ENCODE measurements at regions not wholly inside any gene's neighbourhood (a gene's known extent, or its start where the extent isn't known, plus 50 kb on each side); places are given as distances from the start of the nearest gene placed in this dataset.

DNA sequence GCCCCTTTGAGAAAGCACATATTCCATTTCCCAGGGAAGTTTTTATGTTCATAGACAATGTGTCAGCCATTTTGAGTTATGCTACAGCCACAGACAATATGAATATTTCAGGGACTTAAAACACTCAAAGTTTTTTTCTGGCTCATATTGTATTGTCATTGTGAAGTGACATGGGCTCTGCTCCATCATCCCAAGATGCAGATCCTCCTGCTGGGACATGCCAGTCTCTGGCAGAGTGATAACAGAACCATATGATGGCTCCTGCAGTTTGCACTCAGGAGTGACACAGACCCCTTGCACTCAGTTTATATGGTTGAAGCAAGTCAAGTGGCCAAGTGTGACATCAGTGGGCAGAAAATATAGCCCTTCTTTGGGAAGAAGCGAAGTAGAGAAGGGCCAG is 498.4 kb upstream of the TUSC1 start:
- H3K4me1 ChIP-seq (ENCODE audit: control insufficient read depth in 1 of 2, extremely low read depth in 1 of 2, insufficient read depth in 2 of 2, low read length in 2 of 2): no peaks in the 10 kb centered on the region
- Mint-ChIP-seq H3K9me3 (peaks cover 0 to 26% (median 3%) of the 10 kb centered on the region in 3 donors), H3K4me1 (no peaks in the 10 kb centered on the region), H3K27me3 (no peaks in the 10 kb centered on the region), H3K4me3 (no peak overlapping the region), H3K27ac (no peak overlapping the region), H3K36me3 (no peaks in the 10 kb centered on the region)
- H3K27ac ChIP-seq (ENCODE audit: low read length): no peak overlapping the region
- ChIA-PET CTCF (no interaction called here), POLR2A (no interaction called here)
- no peaks in the 10 kb centered on the region for H3K27me3 ChIP-seq (replicated peaks in 1 of 2; ENCODE audit: control insufficient read depth in 2 of 2, extremely low read depth in 1 of 2, insufficient read depth in 2 of 2, low read length in 1 of 2)
- no peak for ATAC-seq (replicated peaks in 1 of 4)
- DNase-seq: no peak
- no peak overlapping the region for H3K4me3 ChIP-seq (ENCODE audit: control insufficient read depth in 1 of 2, extremely low read depth in 1 of 2, low read length in 1 of 2)
- no peaks in the 10 kb centered on the region for H3K9me3 ChIP-seq
- no peaks in the 10 kb centered on the region for H3K36me3 ChIP-seq (ENCODE audit: control insufficient read depth in 2 of 2, extremely low read depth in 1 of 2, insufficient read depth in 1 of 2, low read length in 1 of 2)
- no CpG with 5 or more reads among the region's 1 CpG for WGBS (ENCODE audit: insufficient coverage)

DNA sequence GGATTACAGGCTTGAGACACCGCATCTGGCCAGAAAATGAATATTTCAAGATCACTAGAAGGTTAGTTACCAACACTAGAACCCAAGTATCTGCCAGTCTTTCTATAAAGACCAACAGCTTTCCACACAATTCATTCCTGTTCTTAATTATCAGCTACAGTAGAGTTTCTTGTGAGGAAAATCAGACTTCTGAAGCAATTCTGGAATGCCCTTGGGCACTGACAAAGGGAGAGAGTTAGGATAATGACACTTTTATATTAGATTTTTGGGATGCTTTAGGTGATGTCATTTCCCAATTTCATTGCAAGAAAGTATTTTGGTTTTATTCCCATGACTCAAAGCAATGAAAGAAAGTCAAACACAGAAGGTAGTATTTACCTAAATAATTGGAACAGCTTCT is 497.0 kb upstream of the TUSC1 start:
- peaks cover 0 to 21% (median 5%) of the 10 kb centered on the region in 3 donors for H3K9me3 Mint-ChIP-seq
- H3K4me3 ChIP-seq (ENCODE audit: control insufficient read depth in 1 of 2, extremely low read depth in 1 of 2, low read length in 1 of 2): no peak overlapping the region
- H3K36me3 Mint-ChIP-seq: no peaks in the 10 kb centered on the region
- H3K27ac Mint-ChIP-seq: no peak overlapping the region
- no peaks in the 10 kb centered on the region for H3K4me1 Mint-ChIP-seq
- ChIA-PET POLR2A (no interaction called here), CTCF (no interaction called here)
- H3K4me3 Mint-ChIP-seq: no peak overlapping the region
- no peaks in the 10 kb centered on the region for H3K4me1 ChIP-seq (ENCODE audit: control insufficient read depth in 1 of 2, extremely low read depth in 1 of 2, insufficient read depth in 2 of 2, low read length in 2 of 2)
- H3K27me3 Mint-ChIP-seq: no peaks in the 10 kb centered on the region
- no peak for ATAC-seq (replicated peaks in 1 of 4)
- no peak overlapping the region for H3K27ac ChIP-seq (ENCODE audit: low read length)
- H3K9me3 ChIP-seq: no peaks in the 10 kb centered on the region
- no peaks in the 10 kb centered on the region for H3K27me3 ChIP-seq (replicated peaks in 1 of 2; ENCODE audit: control insufficient read depth in 2 of 2, extremely low read depth in 1 of 2, insufficient read depth in 2 of 2, low read length in 1 of 2)
- H3K36me3 ChIP-seq (ENCODE audit: control insufficient read depth in 2 of 2, extremely low read depth in 1 of 2, insufficient read depth in 1 of 2, low read length in 1 of 2): no peaks in the 10 kb centered on the region
- WGBS (ENCODE audit: insufficient coverage): 80% methylated on average over 1 of the region's 1 CpG
- DNase-seq: no peak

DNA sequence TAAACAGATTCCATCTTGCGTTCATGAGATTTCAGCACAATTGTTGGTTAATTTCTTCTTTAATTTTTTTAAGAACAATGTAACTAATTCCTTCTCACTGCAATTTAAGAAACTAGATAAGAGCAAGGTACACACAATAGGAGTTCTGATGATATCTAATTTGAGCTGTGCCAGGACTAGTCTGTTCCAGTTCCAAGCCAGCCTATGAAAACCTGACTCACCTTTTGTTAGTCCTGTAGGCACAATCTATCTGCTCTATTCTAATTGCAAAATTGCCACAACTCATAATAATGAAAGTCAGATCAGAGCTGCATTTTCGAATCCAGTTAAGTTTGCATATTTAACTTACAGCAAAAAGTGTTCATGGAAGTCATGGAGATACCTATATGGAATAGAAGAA is 494.1 kb upstream of the TUSC1 start:
- ATAC-seq (replicated peaks in 1 of 4) (no peak), DNase-seq (no peak)
- H3K27ac ChIP-seq (ENCODE audit: low read length): no peak overlapping the region
- Mint-ChIP-seq H3K4me3 (no peak overlapping the region), H3K4me1 (no peaks in the 10 kb centered on the region), H3K36me3 (no peaks in the 10 kb centered on the region), H3K27me3 (no peaks in the 10 kb centered on the region), H3K9me3 (peaks cover 9 to 19% (median 11%) of the 10 kb centered on the region in 3 donors), H3K27ac (no peak overlapping the region)
- no peak overlapping the region for H3K4me3 ChIP-seq (ENCODE audit: control insufficient read depth in 1 of 2, extremely low read depth in 1 of 2, low read length in 1 of 2)
- no CpG with 5 or more reads among the region's 2 CpGs for WGBS (ENCODE audit: insufficient coverage)
- POLR2A ChIA-PET: no interaction called here
- CTCF ChIA-PET: no interaction called here
- no peaks in the 10 kb centered on the region for H3K4me1 ChIP-seq (ENCODE audit: control insufficient read depth in 1 of 2, extremely low read depth in 1 of 2, insufficient read depth in 2 of 2, low read length in 2 of 2)
- H3K27me3 ChIP-seq (replicated peaks in 1 of 2; ENCODE audit: control insufficient read depth in 2 of 2, extremely low read depth in 1 of 2, insufficient read depth in 2 of 2, low read length in 1 of 2): no peaks in the 10 kb centered on the region
- H3K36me3 ChIP-seq (ENCODE audit: control insufficient read depth in 2 of 2, extremely low read depth in 1 of 2, insufficient read depth in 1 of 2, low read length in 1 of 2): no peaks in the 10 kb centered on the region
- no peaks in the 10 kb centered on the region for H3K9me3 ChIP-seq

GRCh38 chr9:26171691-26172090 is 493.4 kb upstream of the TUSC1 start:
- ChIA-PET POLR2A (interaction anchor here in 1 of 2 donors (0.6 kb wide), 1 partner anchor 25 kb away, joined by 3 read pairs; no protein-coding TSS in a partner anchor), CTCF (no interaction called here)
- H3K27ac Mint-ChIP-seq: no peak overlapping the region

GRCh38 chr9:26170190-26170589 is 491.9 kb upstream of the TUSC1 start:
- DNase-seq (no peak), ATAC-seq (replicated peaks in 1 of 4) (no peak)
- Histone ChIP-seq H3K4me1 (ENCODE audit: control insufficient read depth in 1 of 2, extremely low read depth in 1 of 2, insufficient read depth in 2 of 2, low read length in 2 of 2) (no peaks in the 10 kb centered on the region), H3K4me3 (ENCODE audit: control insufficient read depth in 1 of 2, extremely low read depth in 1 of 2, low read length in 1 of 2) (no peak overlapping the region), H3K27me3 (replicated peaks in 1 of 2; ENCODE audit: control insufficient read depth in 2 of 2, extremely low read depth in 1 of 2, insufficient read depth in 2 of 2, low read length in 1 of 2) (no peaks in the 10 kb centered on the region), H3K27ac (ENCODE audit: low read length) (no peak overlapping the region), H3K9me3 (no peaks in the 10 kb centered on the region), H3K36me3 (ENCODE audit: control insufficient read depth in 2 of 2, extremely low read depth in 1 of 2, insufficient read depth in 1 of 2, low read length in 1 of 2) (no peaks in the 10 kb centered on the region)
- no peak overlapping the region for H3K4me3 Mint-ChIP-seq
- CTCF ChIA-PET: no interaction called here
- POLR2A ChIA-PET: no interaction called here
- no peaks in the 10 kb centered on the region for H3K4me1 Mint-ChIP-seq
- H3K27me3 Mint-ChIP-seq: no peaks in the 10 kb centered on the region
- peaks cover 10 to 21% (median 11%) of the 10 kb centered on the region in 3 donors for H3K9me3 Mint-ChIP-seq
- no peak overlapping the region for H3K27ac Mint-ChIP-seq
- no peaks in the 10 kb centered on the region for H3K36me3 Mint-ChIP-seq
- WGBS (ENCODE audit: insufficient coverage): no CpG with 5 or more reads among the region's 3 CpGs

More at GRCh38 chr9:26171691-26172090, 493.4 kb upstream of the TUSC1 start:
- Mint-ChIP-seq H3K36me3 (no peaks in the 10 kb centered on the region), H3K4me3 (no peak overlapping the region), H3K4me1 (no peaks in the 10 kb centered on the region), H3K9me3 (peaks cover 9 to 19% (median 11%) of the 10 kb centered on the region in 3 donors), H3K27me3 (no peaks in the 10 kb centered on the region)
- H3K9me3 ChIP-seq: no peaks in the 10 kb centered on the region
- H3K27ac ChIP-seq (ENCODE audit: low read length): no peak overlapping the region
- H3K4me3 ChIP-seq (ENCODE audit: control insufficient read depth in 1 of 2, extremely low read depth in 1 of 2, low read length in 1 of 2): no peak overlapping the region
- H3K27me3 ChIP-seq (replicated peaks in 1 of 2; ENCODE audit: control insufficient read depth in 2 of 2, extremely low read depth in 1 of 2, insufficient read depth in 2 of 2, low read length in 1 of 2): no peaks in the 10 kb centered on the region
- DNase-seq: no peak
- WGBS (ENCODE audit: insufficient coverage): no CpG with 5 or more reads among the region's 2 CpGs
- H3K36me3 ChIP-seq (ENCODE audit: control insufficient read depth in 2 of 2, extremely low read depth in 1 of 2, insufficient read depth in 1 of 2, low read length in 1 of 2): no peaks in the 10 kb centered on the region
- H3K4me1 ChIP-seq (ENCODE audit: control insufficient read depth in 1 of 2, extremely low read depth in 1 of 2, insufficient read depth in 2 of 2, low read length in 2 of 2): no peaks in the 10 kb centered on the region
- ATAC-seq (replicated peaks in 1 of 4): no peak

DNA sequence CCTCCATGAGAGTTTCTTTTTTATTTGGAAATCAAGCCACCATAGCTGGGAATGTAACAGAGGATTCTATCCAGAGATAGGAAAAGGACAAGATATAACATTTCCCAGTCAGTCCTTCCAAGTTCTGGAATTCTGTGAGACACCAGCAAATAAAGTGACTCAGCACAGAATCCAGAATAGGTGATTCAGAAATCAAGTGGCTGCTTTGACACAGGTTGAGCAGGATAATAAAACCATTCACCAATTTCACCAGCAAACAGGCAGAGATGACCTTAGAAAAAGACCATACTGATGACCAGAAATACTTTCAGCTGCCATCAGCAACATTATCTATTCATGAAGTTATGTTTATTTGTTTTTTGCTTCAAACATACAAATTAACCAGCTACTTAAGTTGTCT is 491.5 kb upstream of the TUSC1 start:
- no peaks in the 10 kb centered on the region for H3K27me3 Mint-ChIP-seq
- ATAC-seq (replicated peaks in 1 of 4) (no peak), DNase-seq (no peak)
- no peaks in the 10 kb centered on the region for H3K9me3 ChIP-seq
- H3K36me3 Mint-ChIP-seq: no peaks in the 10 kb centered on the region
- no peaks in the 10 kb centered on the region for H3K4me1 Mint-ChIP-seq
- no peak overlapping the region for H3K4me3 Mint-ChIP-seq
- no peaks in the 10 kb centered on the region for H3K36me3 ChIP-seq (ENCODE audit: control insufficient read depth in 2 of 2, extremely low read depth in 1 of 2, insufficient read depth in 1 of 2, low read length in 1 of 2)
- no peaks in the 10 kb centered on the region for H3K27me3 ChIP-seq (replicated peaks in 1 of 2; ENCODE audit: control insufficient read depth in 2 of 2, extremely low read depth in 1 of 2, insufficient read depth in 2 of 2, low read length in 1 of 2)
- ChIA-PET POLR2A (no interaction called here), CTCF (no interaction called here)
- peaks cover 11 to 23% (median 13%) of the 10 kb centered on the region in 3 donors for H3K9me3 Mint-ChIP-seq
- no peak overlapping the region for H3K4me3 ChIP-seq (ENCODE audit: control insufficient read depth in 1 of 2, extremely low read depth in 1 of 2, low read length in 1 of 2)
- no peak overlapping the region for H3K27ac ChIP-seq (ENCODE audit: low read length)
- no peak overlapping the region for H3K27ac Mint-ChIP-seq
- no peaks in the 10 kb centered on the region for H3K4me1 ChIP-seq (ENCODE audit: control insufficient read depth in 1 of 2, extremely low read depth in 1 of 2, insufficient read depth in 2 of 2, low read length in 2 of 2)

DNA sequence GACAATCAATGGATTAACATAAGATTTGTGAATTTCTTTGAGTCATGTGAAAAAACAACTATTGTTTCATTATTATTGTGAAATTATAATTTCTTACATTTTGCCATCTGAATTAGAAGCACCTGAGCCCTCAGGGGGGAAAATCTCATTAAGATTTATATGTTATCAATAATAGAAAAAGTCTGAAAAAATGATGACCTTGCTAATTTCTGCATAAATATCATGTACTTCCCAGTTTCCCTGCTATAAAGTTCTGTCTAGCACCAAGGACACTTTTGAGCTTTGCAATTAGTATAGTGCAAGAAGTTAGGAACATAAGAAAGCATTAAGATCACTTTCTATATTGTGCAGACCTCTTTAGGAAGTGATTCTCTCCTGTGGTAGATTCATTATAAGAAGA is 488.3 kb upstream of the TUSC1 start:
- CTCF ChIA-PET: no interaction called here
- Mint-ChIP-seq H3K9me3 (peaks cover 13 to 25% (median 13%) of the 10 kb centered on the region in 3 donors), H3K27ac (no peak overlapping the region), H3K4me1 (no peaks in the 10 kb centered on the region), H3K4me3 (no peak overlapping the region), H3K36me3 (no peaks in the 10 kb centered on the region), H3K27me3 (no peaks in the 10 kb centered on the region)
- DNase-seq: no peak
- Histone ChIP-seq H3K27ac (ENCODE audit: low read length) (no peak overlapping the region), H3K36me3 (ENCODE audit: control insufficient read depth in 2 of 2, extremely low read depth in 1 of 2, insufficient read depth in 1 of 2, low read length in 1 of 2) (no peaks in the 10 kb centered on the region), H3K4me1 (ENCODE audit: control insufficient read depth in 1 of 2, extremely low read depth in 1 of 2, insufficient read depth in 2 of 2, low read length in 2 of 2) (no peaks in the 10 kb centered on the region), H3K4me3 (ENCODE audit: control insufficient read depth in 1 of 2, extremely low read depth in 1 of 2, low read length in 1 of 2) (no peak overlapping the region), H3K9me3 (no peaks in the 10 kb centered on the region), H3K27me3 (replicated peaks in 1 of 2; ENCODE audit: control insufficient read depth in 2 of 2, extremely low read depth in 1 of 2, insufficient read depth in 2 of 2, low read length in 1 of 2) (no peaks in the 10 kb centered on the region)
- POLR2A ChIA-PET: no interaction called here
- no peak for ATAC-seq (replicated peaks in 1 of 4)
